ENCODE measurements at regions not wholly inside any gene's neighbourhood (a gene's known extent, or its start where the extent isn't known, plus 50 kb on each side); places are given as distances from the start of the nearest gene placed in this dataset.

- CTCF ChIA-PET = no interaction called here
- no TSS peak for BruUV-seq (replicated peaks)
These were observed 143.4 kb upstream of the NWD2 start for GRCh38 chr4:37101182-37101581.

DNA sequence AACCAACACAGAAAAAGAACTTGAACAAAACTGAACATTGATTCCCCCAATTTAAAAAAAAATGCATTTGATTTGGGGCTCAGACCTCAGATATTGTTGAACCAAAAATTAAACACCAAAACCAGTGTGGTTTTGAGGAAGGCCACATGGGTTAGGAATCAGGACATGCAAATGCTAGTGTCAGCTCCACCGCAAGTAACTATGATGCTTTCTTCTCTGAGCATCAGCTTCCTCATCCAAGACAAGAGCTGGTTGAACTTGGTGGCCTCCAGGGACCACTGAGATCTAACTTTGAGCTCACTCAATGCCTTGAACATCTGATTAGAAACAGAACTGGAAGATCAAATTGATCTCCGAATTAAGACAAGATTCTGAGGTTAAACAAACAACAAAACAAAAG, 142.9 kb upstream of the NWD2 start:
- no peaks in the 10 kb centered on the region for H3K9me3 Mint-ChIP-seq (ENCODE audit: unreplicated experiment)
- H3K36me3 Mint-ChIP-seq (ENCODE audit: insufficient read depth, unreplicated experiment) = no peaks in the 10 kb centered on the region
- no peak overlapping the region for H3K4me3 Mint-ChIP-seq (ENCODE audit: unreplicated experiment)
- ChIA-PET CTCF (no interaction called here), POLR2A (no interaction called here)
- Histone ChIP-seq H3K27me3 (replicated peaks; ENCODE audit: control insufficient read depth, insufficient read depth, low read length) (no peaks in the 10 kb centered on the region; the same call in 1 of the 2 replicates), H3K9me3 (no peaks in the 10 kb centered on the region), H3K4me3 (ENCODE audit: low read depth, low read length) (no peak overlapping the region), H3K36me3 (ENCODE audit: control insufficient read depth, insufficient read depth, low read length) (no peaks in the 10 kb centered on the region), H3K4me1 (no peaks in the 10 kb centered on the region)
- intact Hi-C loops (cut with micrococcal nuclease; ENCODE audit: unreplicated experiment) = no loop called here
- H3K4me1 Mint-ChIP-seq (ENCODE audit: low read depth, unreplicated experiment) = no peaks in the 10 kb centered on the region
- BruUV-seq (replicated peaks) = no TSS peak
- DNase-seq = no peak
- H3K27me3 Mint-ChIP-seq (ENCODE audit: insufficient read depth, unreplicated experiment) = peaks cover 3% of the 10 kb centered on the region
- no peak overlapping the region for H3K27ac Mint-ChIP-seq (ENCODE audit: unreplicated experiment)
- TF ChIP-seq, protein P1, sequence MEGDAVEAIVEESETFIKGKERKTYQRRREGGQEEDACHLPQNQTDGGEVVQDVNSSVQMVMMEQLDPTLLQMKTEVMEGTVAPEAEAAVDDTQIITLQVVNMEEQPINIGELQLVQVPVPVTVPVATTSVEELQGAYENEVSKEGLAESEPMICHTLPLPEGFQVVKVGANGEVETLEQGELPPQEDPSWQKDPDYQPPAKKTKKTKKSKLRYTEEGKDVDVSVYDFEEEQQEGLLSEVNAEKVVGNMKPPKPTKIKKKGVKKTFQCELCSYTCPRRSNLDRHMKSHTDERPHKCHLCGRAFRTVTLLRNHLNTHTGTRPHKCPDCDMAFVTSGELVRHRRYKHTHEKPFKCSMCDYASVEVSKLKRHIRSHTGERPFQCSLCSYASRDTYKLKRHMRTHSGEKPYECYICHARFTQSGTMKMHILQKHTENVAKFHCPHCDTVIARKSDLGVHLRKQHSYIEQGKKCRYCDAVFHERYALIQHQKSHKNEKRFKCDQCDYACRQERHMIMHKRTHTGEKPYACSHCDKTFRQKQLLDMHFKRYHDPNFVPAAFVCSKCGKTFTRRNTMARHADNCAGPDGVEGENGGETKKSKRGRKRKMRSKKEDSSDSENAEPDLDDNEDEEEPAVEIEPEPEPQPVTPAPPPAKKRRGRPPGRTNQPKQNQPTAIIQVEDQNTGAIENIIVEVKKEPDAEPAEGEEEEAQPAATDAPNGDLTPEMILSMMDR (IDR thresholded peaks at IDR 0.05; ENCODE audit: insufficient read depth in 1 of 2, low read depth in 1 of 2, low read length in 1 of 2, severe bottlenecking in 1 of 2, unreplicated experiment in 1 of 2) = no peak

More at GRCh38 chr4:37101182-37101581, 143.4 kb upstream of the NWD2 start:
- TF ChIP-seq, protein P1 (IDR thresholded peaks at IDR 0.05; ENCODE audit: insufficient read depth in 1 of 2, low read depth in 1 of 2, low read length in 1 of 2, severe bottlenecking in 1 of 2, unreplicated experiment in 1 of 2) = no peak
- Histone ChIP-seq H3K9me3 (no peaks in the 10 kb centered on the region), H3K27me3 (replicated peaks; ENCODE audit: control insufficient read depth, insufficient read depth, low read length) (no peaks in the 10 kb centered on the region; the same call in 1 of the 2 replicates), H3K36me3 (ENCODE audit: control insufficient read depth, insufficient read depth, low read length) (no peaks in the 10 kb centered on the region), H3K4me1 (no peaks in the 10 kb centered on the region), H3K4me3 (ENCODE audit: low read depth, low read length) (no peak overlapping the region)
- H3K36me3 Mint-ChIP-seq (ENCODE audit: insufficient read depth, unreplicated experiment) = no peaks in the 10 kb centered on the region
- H3K9me3 Mint-ChIP-seq (ENCODE audit: unreplicated experiment) = no peaks in the 10 kb centered on the region
- POLR2A ChIA-PET = no interaction called here
- no peak for DNase-seq
- no peak overlapping the region for H3K4me3 Mint-ChIP-seq (ENCODE audit: unreplicated experiment)
- no peaks in the 10 kb centered on the region for H3K4me1 Mint-ChIP-seq (ENCODE audit: low read depth, unreplicated experiment)
- intact Hi-C loops (cut with micrococcal nuclease; ENCODE audit: unreplicated experiment) = no loop called here
- no peak overlapping the region for H3K27ac Mint-ChIP-seq (ENCODE audit: unreplicated experiment)
- H3K27me3 Mint-ChIP-seq (ENCODE audit: insufficient read depth, unreplicated experiment) = peaks cover 3% of the 10 kb centered on the region

- no peak for DNase-seq
- H3K4me3 Mint-ChIP-seq (ENCODE audit: unreplicated experiment) = no peak overlapping the region
- no peaks in the 10 kb centered on the region for H3K4me1 Mint-ChIP-seq (ENCODE audit: low read depth, unreplicated experiment)
- H3K27me3 Mint-ChIP-seq (ENCODE audit: insufficient read depth, unreplicated experiment) = peaks cover 9% of the 10 kb centered on the region
- no peaks in the 10 kb centered on the region for H3K9me3 ChIP-seq
- POLR2A ChIA-PET = no interaction called here
- CTCF ChIA-PET = no interaction called here
- no peaks in the 10 kb centered on the region for H3K27me3 ChIP-seq (replicated peaks; ENCODE audit: control insufficient read depth, insufficient read depth, low read length)
- TF ChIP-seq, protein P1 (IDR thresholded peaks at IDR 0.05; ENCODE audit: insufficient read depth in 1 of 2, low read depth in 1 of 2, low read length in 1 of 2, severe bottlenecking in 1 of 2, unreplicated experiment in 1 of 2) = no peak
- no TSS peak for BruUV-seq (replicated peaks)
- no peaks in the 10 kb centered on the region for H3K36me3 ChIP-seq (ENCODE audit: control insufficient read depth, insufficient read depth, low read length)
- no peak overlapping the region for H3K4me3 ChIP-seq (ENCODE audit: low read depth, low read length)
- intact Hi-C loops (cut with micrococcal nuclease; ENCODE audit: unreplicated experiment) = no loop called here
- no peaks in the 10 kb centered on the region for H3K36me3 Mint-ChIP-seq (ENCODE audit: insufficient read depth, unreplicated experiment)
- H3K27ac Mint-ChIP-seq (ENCODE audit: unreplicated experiment) = no peak overlapping the region
- H3K9me3 Mint-ChIP-seq (ENCODE audit: unreplicated experiment) = no peaks in the 10 kb centered on the region
- no peaks in the 10 kb centered on the region for H3K4me1 ChIP-seq
These were observed 134.8 kb upstream of the NWD2 start for GRCh38 chr4:37109756-37110155.

Data from Caco-2 (cell line).